Mesothelial cell of epicardium (in vitro differentiated cells): ENCODE measurements at regions not wholly inside any gene's neighbourhood (a gene's known extent, or its start where the extent isn't known, plus 50 kb on each side); places are given as distances from the start of the nearest gene placed in this dataset.

Experiments
- DNase-seq, 2 experiments: peaks; one replicate each; pipeline ENCODE4 v3.0.0; 2021; ENCODE audit warnings: low spot score in 2 of 2; ENCODE audit not compliant: unreplicated experiment in 2 of 2
- H3K27ac Mint-ChIP-seq: 2 replicates; pipeline ENCODE4 v1.8.0; 2021; ENCODE audit warnings: mixed read lengths
- H3K27me3 Mint-ChIP-seq: 2 replicates; pipeline ENCODE4 v1.8.0; 2021; ENCODE audit warnings: low read depth, mixed read lengths
- H3K36me3 Mint-ChIP-seq: 2 replicates; pipeline ENCODE4 v1.8.0; 2021; ENCODE audit warnings: mixed read lengths
- H3K4me1 Mint-ChIP-seq: 2 replicates; pipeline ENCODE4 v1.8.0; 2021; ENCODE audit warnings: mixed read lengths
- H3K4me3 Mint-ChIP-seq: 2 replicates; pipeline ENCODE4 v1.8.0; 2021; ENCODE audit warnings: mild to moderate bottlenecking, moderate library complexity, mixed read lengths
- H3K9me3 Mint-ChIP-seq: 2 replicates; pipeline ENCODE4 v1.8.0; 2021; ENCODE audit warnings: mixed read lengths
- CTCF ChIP-seq: fragments of 200-600 bp; sonication (generic); IDR thresholded peaks from one replicate; pipeline ENCODE4 v1.5.0; 2021; ENCODE audit warnings: antibody characterized with exemption; ENCODE audit not compliant: unreplicated experiment

DNA sequence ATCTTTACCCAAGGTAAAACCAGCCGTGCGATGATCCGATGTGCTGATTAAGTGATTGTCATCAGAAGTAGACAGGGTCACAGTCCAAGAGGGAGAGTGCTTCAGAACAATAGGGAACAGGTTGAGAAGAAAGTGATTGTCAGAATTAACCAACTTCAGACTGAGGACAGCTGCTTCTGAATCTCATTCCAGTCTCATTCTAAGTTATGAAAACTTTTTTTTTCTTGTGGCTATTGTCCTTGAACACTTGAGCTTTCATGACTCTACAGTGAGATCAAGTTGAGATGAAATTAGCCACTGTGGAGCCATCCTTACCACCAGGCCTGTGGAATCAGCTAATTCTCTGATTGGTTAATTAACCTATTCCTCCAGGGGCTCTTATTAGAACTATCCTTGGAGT lies 159.9 kb upstream of the WWC1 start:
- H3K27ac Mint-ChIP-seq: no peak overlapping the region
- H3K4me3 Mint-ChIP-seq: no peak overlapping the region
- peaks cover 6% of the 10 kb centered on the region for H3K4me1 Mint-ChIP-seq

GRCh38 chr5:168132241-168132641 lies 159.2 kb upstream of the WWC1 start:
- Mint-ChIP-seq H3K4me1 (peaks cover 6% of the 10 kb centered on the region), H3K27me3 (no peaks in the 10 kb centered on the region), H3K36me3 (no peaks in the 10 kb centered on the region), H3K4me3 (no peak overlapping the region), H3K27ac (no peak overlapping the region), H3K9me3 (no peaks in the 10 kb centered on the region)
- TF ChIP-seq CTCF: no peak
- no peak for DNase-seq

More for the DNA sequence above, 159.9 kb upstream of the WWC1 start:
- no peak for DNase-seq
- TF ChIP-seq CTCF: no peak
- H3K9me3 Mint-ChIP-seq: no peaks in the 10 kb centered on the region
- H3K36me3 Mint-ChIP-seq: no peaks in the 10 kb centered on the region
- no peaks in the 10 kb centered on the region for H3K27me3 Mint-ChIP-seq

GRCh38 chr5:168135897-168136296 lies 155.5 kb upstream of the WWC1 start:
- Mint-ChIP-seq H3K27ac (no peak overlapping the region), H3K9me3 (no peaks in the 10 kb centered on the region), H3K27me3 (no peaks in the 10 kb centered on the region), H3K4me1 (peaks cover 7% of the 10 kb centered on the region), H3K4me3 (no peak overlapping the region), H3K36me3 (no peaks in the 10 kb centered on the region)
- no peak for DNase-seq
- TF ChIP-seq CTCF: no peak

DNA sequence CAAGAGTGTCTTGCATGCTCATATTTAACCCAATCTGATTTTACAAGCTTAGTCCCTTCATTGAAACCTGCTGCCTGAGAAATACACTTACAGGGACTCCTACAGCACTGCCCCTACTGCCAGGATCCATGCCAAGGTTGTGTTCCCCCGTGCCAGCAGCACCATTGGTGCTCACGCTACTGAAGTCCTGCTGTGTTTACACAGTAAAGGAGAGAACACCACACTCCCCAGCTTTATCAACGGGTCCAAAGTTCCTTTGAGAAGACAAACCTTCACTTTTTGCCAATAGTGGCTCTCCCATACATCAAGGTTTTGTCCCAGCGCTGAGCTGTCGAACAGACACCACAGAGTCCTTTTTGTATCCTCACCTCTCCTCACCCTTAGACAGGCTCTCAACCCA lies 155.1 kb upstream of the WWC1 start:
- no peaks in the 10 kb centered on the region for H3K27me3 Mint-ChIP-seq
- TF ChIP-seq CTCF: no peak
- DNase-seq: no peak
- H3K36me3 Mint-ChIP-seq: no peaks in the 10 kb centered on the region
- H3K4me3 Mint-ChIP-seq: no peak overlapping the region
- peaks cover 11% of the 10 kb centered on the region for H3K4me1 Mint-ChIP-seq
- no peak overlapping the region for H3K27ac Mint-ChIP-seq
- H3K9me3 Mint-ChIP-seq: no peaks in the 10 kb centered on the region

DNA sequence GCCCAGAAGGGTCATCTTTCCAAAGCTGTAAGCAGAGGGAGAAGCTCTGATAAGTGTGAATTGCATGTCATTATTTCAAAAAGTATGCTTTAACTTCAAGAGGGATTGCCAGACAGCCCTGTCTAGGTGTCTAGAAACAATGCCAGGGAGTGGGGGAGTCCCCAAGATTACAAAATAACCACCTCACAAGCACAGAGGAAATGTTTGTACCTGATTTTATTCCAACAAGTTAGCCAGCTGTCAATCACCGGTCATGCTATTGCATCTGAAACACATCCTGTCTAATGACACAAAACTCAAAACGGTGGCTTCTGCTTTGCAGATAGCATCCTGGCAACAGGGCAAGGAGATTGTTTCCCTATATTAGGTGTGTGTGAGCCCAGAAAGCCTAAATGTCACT lies 154.2 kb upstream of the WWC1 start:
- H3K36me3 Mint-ChIP-seq: no peaks in the 10 kb centered on the region
- H3K9me3 Mint-ChIP-seq: no peaks in the 10 kb centered on the region

More for the DNA sequence above, 154.2 kb upstream of the WWC1 start:
- Mint-ChIP-seq H3K4me3 (no peak overlapping the region), H3K27ac (no peak overlapping the region), H3K4me1 (peaks cover 13% of the 10 kb centered on the region), H3K27me3 (no peaks in the 10 kb centered on the region)
- DNase-seq: no peak
- no peak for TF ChIP-seq CTCF
